ENCODE measurements at regions not wholly inside any gene's neighbourhood (a gene's known extent, or its start where the extent isn't known, plus 50 kb on each side); places are given as distances from the start of the nearest gene placed in this dataset.

- Histone ChIP-seq H3K4me1 (ENCODE audit: low read length) (no peaks in the 10 kb centered on the region), H4K20me1 (ENCODE audit: insufficient read depth, low read length) (no peaks in the 10 kb centered on the region), H3K9me3 (ENCODE audit: insufficient read depth, low read length) (no peaks in the 10 kb centered on the region), H3K4me3 (ENCODE audit: low read length) (no peak overlapping the region), H3K27ac (ENCODE audit: low read length) (no peak overlapping the region), H3K79me2 (ENCODE audit: low read length) (no peaks in the 10 kb centered on the region), H3K27me3 (ENCODE audit: low read depth, low read length) (no peaks in the 10 kb centered on the region), H2AFZ (ENCODE audit: low read depth, low read length) (no peak overlapping the region), H3K36me3 (replicated peaks; ENCODE audit: low read depth, low read length) (no peaks in the 10 kb centered on the region), H3K9ac (ENCODE audit: low read length) (no peak overlapping the region), H3K4me2 (ENCODE audit: low read length) (no peak overlapping the region)
- TF ChIP-seq CTCF (IDR thresholded peaks at IDR 0.05; ENCODE audit: low read depth, low read length) (no peak), EZH2phosphoT487 (IDR thresholded peaks at IDR 0.05; ENCODE audit: low read depth) (no peak)
These were observed 104.4 kb downstream of the MANEA start for GRCh38 chr6:95681736-95682135.

GRCh38 chr6:95682476-95682875 lies 105.1 kb downstream of the MANEA start:
- H3K36me3 ChIP-seq (replicated peaks; ENCODE audit: low read depth, low read length): no peaks in the 10 kb centered on the region
- H3K4me1 ChIP-seq (ENCODE audit: low read length): no peaks in the 10 kb centered on the region
- H3K4me3 ChIP-seq (ENCODE audit: low read length): no peak overlapping the region
- H3K9me3 ChIP-seq (ENCODE audit: insufficient read depth, low read length): no peaks in the 10 kb centered on the region
- H3K27ac ChIP-seq (ENCODE audit: low read length): no peak overlapping the region
- no peaks in the 10 kb centered on the region for H3K79me2 ChIP-seq (ENCODE audit: low read length)
- no peak overlapping the region for H2AFZ ChIP-seq (ENCODE audit: low read depth, low read length)
- H3K27me3 ChIP-seq (ENCODE audit: low read depth, low read length): no peaks in the 10 kb centered on the region
- no peaks in the 10 kb centered on the region for H4K20me1 ChIP-seq (ENCODE audit: insufficient read depth, low read length)
- H3K4me2 ChIP-seq (ENCODE audit: low read length): no peak overlapping the region
- H3K9ac ChIP-seq (ENCODE audit: low read length): no peak overlapping the region
- TF ChIP-seq EZH2phosphoT487 (IDR thresholded peaks at IDR 0.05; ENCODE audit: low read depth) (no peak), CTCF (IDR thresholded peaks at IDR 0.05; ENCODE audit: low read depth, low read length) (no peak)

GRCh38 chr6:95685822-95686221 lies 108.5 kb downstream of the MANEA start:
- Histone ChIP-seq H3K9ac (ENCODE audit: low read length) (no peak overlapping the region), H3K4me1 (ENCODE audit: low read length) (no peaks in the 10 kb centered on the region), H3K27me3 (ENCODE audit: low read depth, low read length) (no peaks in the 10 kb centered on the region), H3K79me2 (ENCODE audit: low read length) (no peaks in the 10 kb centered on the region), H2AFZ (ENCODE audit: low read depth, low read length) (no peak overlapping the region), H3K4me2 (ENCODE audit: low read length) (no peak overlapping the region), H3K36me3 (replicated peaks; ENCODE audit: low read depth, low read length) (no peaks in the 10 kb centered on the region), H3K27ac (ENCODE audit: low read length) (no peak overlapping the region), H3K9me3 (ENCODE audit: insufficient read depth, low read length) (no peaks in the 10 kb centered on the region), H4K20me1 (ENCODE audit: insufficient read depth, low read length) (no peaks in the 10 kb centered on the region), H3K4me3 (ENCODE audit: low read length) (no peak overlapping the region)
- no peak for TF ChIP-seq EZH2phosphoT487 (IDR thresholded peaks at IDR 0.05; ENCODE audit: low read depth)
- TF ChIP-seq CTCF (IDR thresholded peaks at IDR 0.05; ENCODE audit: low read depth, low read length): no peak

GRCh38 chr6:95686272-95686671 lies 108.9 kb downstream of the MANEA start:
- Histone ChIP-seq H3K4me3 (ENCODE audit: low read length) (no peak overlapping the region), H3K9me3 (ENCODE audit: insufficient read depth, low read length) (no peaks in the 10 kb centered on the region), H3K27me3 (ENCODE audit: low read depth, low read length) (no peaks in the 10 kb centered on the region), H4K20me1 (ENCODE audit: insufficient read depth, low read length) (no peaks in the 10 kb centered on the region), H3K4me1 (ENCODE audit: low read length) (no peaks in the 10 kb centered on the region), H3K36me3 (replicated peaks; ENCODE audit: low read depth, low read length) (no peaks in the 10 kb centered on the region), H3K79me2 (ENCODE audit: low read length) (no peaks in the 10 kb centered on the region), H3K9ac (ENCODE audit: low read length) (no peak overlapping the region), H2AFZ (ENCODE audit: low read depth, low read length) (no peak overlapping the region), H3K4me2 (ENCODE audit: low read length) (no peak overlapping the region), H3K27ac (ENCODE audit: low read length) (no peak overlapping the region)
- TF ChIP-seq CTCF (IDR thresholded peaks at IDR 0.05; ENCODE audit: low read depth, low read length) (no peak), EZH2phosphoT487 (IDR thresholded peaks at IDR 0.05; ENCODE audit: low read depth) (no peak)

Measured in OCI-LY3 (cell line).